ENCODE measurements at regions not wholly inside any gene's neighbourhood (a gene's known extent, or its start where the extent isn't known, plus 50 kb on each side); places are given as distances from the start of the nearest gene placed in this dataset.

DNA sequence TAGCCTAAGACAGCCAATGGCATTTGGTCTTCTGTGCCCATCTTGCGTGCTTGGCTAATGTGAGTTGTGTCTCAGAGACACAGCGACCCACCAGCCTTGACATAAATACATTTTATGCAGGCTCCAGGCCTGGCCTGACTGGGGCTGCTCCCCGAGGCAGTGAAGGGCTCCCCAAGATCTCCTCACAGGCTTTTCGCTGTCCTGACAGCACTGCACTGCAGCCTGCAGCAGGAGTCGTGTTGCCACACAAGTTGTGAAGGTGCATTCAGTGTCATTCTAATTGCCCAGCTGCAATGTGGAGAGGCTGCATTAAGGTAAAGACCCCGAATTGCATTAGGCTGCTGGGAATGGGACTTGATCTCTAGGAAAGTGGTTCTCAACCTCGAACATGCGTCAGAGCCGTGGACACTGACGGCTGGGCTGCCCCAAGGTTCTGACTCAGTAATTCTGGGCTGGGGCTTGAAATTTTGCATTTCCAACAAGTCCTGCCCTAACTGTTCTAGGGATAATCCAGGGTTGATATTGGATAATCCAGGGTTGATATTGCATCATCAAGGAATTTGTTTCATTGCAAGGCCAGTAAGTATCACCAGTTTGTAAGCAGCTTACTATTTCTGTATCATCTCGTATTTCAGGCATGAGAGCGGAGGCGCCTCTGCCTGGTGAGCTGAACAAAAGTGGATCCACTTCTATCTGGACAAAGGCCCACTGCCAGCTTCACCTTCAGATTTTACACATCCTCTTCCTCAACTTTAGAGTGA is 108.7 kb upstream of the INSIG1 start:
- H3K36me3 ChIP-seq (ENCODE audit: low read depth): no peaks in the 10 kb centered on the region
- ATAC-seq (no peak), DNase-seq (no peak)
- H3K4me3 ChIP-seq: no peak overlapping the region
- intact Hi-C loops (cut with DNase I, micrococcal nuclease): no loop called here
- H3K4me1 ChIP-seq (ENCODE audit: low read depth): no peaks in the 10 kb centered on the region
- H3K9me3 ChIP-seq: peaks cover 25% of the 10 kb centered on the region
- TF ChIP-seq, protein P1, sequence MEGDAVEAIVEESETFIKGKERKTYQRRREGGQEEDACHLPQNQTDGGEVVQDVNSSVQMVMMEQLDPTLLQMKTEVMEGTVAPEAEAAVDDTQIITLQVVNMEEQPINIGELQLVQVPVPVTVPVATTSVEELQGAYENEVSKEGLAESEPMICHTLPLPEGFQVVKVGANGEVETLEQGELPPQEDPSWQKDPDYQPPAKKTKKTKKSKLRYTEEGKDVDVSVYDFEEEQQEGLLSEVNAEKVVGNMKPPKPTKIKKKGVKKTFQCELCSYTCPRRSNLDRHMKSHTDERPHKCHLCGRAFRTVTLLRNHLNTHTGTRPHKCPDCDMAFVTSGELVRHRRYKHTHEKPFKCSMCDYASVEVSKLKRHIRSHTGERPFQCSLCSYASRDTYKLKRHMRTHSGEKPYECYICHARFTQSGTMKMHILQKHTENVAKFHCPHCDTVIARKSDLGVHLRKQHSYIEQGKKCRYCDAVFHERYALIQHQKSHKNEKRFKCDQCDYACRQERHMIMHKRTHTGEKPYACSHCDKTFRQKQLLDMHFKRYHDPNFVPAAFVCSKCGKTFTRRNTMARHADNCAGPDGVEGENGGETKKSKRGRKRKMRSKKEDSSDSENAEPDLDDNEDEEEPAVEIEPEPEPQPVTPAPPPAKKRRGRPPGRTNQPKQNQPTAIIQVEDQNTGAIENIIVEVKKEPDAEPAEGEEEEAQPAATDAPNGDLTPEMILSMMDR (IDR thresholded peaks at IDR 0.05): no peak

- H3K4me3 ChIP-seq: no peak overlapping the region
- intact Hi-C loops (cut with DNase I, micrococcal nuclease): no loop called here
- no peaks in the 10 kb centered on the region for H3K36me3 ChIP-seq (ENCODE audit: low read depth)
- H3K4me1 ChIP-seq (ENCODE audit: low read depth): no peaks in the 10 kb centered on the region
- TF ChIP-seq, protein P1 (IDR thresholded peaks at IDR 0.05): no peak
- ATAC-seq (no peak), DNase-seq (no peak)
- H3K9me3 ChIP-seq: peaks cover 19% of the 10 kb centered on the region
Measured at GRCh38 chr7:155189590-155189989, 108.1 kb upstream of the INSIG1 start.

DNA sequence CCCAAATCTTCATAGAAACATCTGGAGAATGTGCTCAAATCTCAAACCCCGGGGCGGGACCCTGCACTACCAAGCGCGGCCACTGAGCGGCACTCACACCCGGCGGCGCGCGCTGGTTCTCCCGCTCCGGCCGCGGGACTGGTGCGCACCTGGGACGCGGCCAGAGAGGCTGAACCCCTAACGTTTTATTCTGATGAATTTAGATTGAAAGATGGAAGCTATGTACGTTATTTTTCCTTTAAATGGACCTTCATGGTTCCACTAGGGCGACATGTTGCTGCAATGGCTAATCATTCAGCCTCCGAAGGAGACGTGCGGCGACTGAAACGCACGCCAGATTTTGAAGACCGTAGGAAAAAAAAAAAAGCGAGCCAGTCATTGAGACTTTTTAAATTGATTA is 107.0 kb upstream of the INSIG1 start:
- peak in 2 of 3 donors; percentile 68 to 73 for DNase-seq
- Histone ChIP-seq H3K9me3 (peaks cover 8% of the 10 kb centered on the region), H3K4me1 (ENCODE audit: low read depth) (no peaks in the 10 kb centered on the region), H3K4me3 (no peak overlapping the region), H3K36me3 (ENCODE audit: low read depth) (no peaks in the 10 kb centered on the region)
- intact Hi-C loops (cut with DNase I, micrococcal nuclease): loop anchor here (2.0 to 5.0 kb wide), 2 partner anchors 152 to 157 kb away; no protein-coding TSS in a partner anchor
- peak; percentile 90 for ATAC-seq
- TF ChIP-seq, protein P1 (IDR thresholded peaks at IDR 0.05): peak; percentile 59

DNA sequence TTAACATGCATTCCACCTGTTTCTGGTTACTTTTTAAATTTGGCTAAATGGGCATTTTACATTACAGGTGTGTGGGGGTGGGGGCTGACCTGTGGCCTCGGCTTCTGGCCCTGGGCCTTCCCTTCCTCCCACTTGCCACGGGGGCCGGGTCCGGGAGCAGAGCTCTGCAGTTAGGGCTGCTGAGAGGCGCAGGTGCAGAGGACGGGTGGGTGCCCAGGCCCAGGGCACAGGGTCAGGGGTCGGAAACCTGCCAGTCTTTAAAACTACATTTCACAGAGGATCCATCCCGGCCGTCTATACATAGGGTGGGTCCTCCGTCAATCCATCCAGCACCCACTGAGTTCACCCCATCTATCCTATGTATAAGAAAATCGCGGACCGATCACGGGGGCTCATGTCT is 106.5 kb upstream of the INSIG1 start:
- no peak for DNase-seq
- H3K36me3 ChIP-seq (ENCODE audit: low read depth): no peaks in the 10 kb centered on the region
- no peaks in the 10 kb centered on the region for H3K4me1 ChIP-seq (ENCODE audit: low read depth)
- TF ChIP-seq, protein P1 (IDR thresholded peaks at IDR 0.05): no peak
- intact Hi-C loops (cut with DNase I, micrococcal nuclease): loop anchor here (2.0 to 5.0 kb wide), 2 partner anchors 152 to 156 kb away; no protein-coding TSS in a partner anchor
- ATAC-seq: no peak
- H3K4me3 ChIP-seq: no peak overlapping the region
- H3K9me3 ChIP-seq: peaks cover 7% of the 10 kb centered on the region

- intact Hi-C loops (cut with DNase I, micrococcal nuclease): loop anchor here (2.0 to 5.0 kb wide), 2 partner anchors 151 to 155 kb away; no protein-coding TSS in a partner anchor
- TF ChIP-seq, protein P1 (IDR thresholded peaks at IDR 0.05): no peak
Measured at GRCh38 chr7:155191901-155192478, 105.7 kb upstream of the INSIG1 start.

More at GRCh38 chr7:155191901-155192478, 105.7 kb upstream of the INSIG1 start:
- DNase-seq (no peak), ATAC-seq (no peak)
- H3K9me3 ChIP-seq: peaks cover 10% of the 10 kb centered on the region
- H3K4me1 ChIP-seq (ENCODE audit: low read depth): no peaks in the 10 kb centered on the region
- H3K4me3 ChIP-seq: no peak overlapping the region
- no peaks in the 10 kb centered on the region for H3K36me3 ChIP-seq (ENCODE audit: low read depth)
